GM23248 (cell line): ENCODE measurements at regions not wholly inside any gene's neighbourhood (a gene's known extent, or its start where the extent isn't known, plus 50 kb on each side); places are given as distances from the start of the nearest gene placed in this dataset.

Experiments used
- EZH2 ChIP-seq: fragments of 200-600 bp; sonication (generic); IDR thresholded peaks from 2 replicates; pipeline ENCODE4 v1.6.1; 2018; ENCODE audit warnings: antibody characterized with exemption, mild to moderate bottlenecking; ENCODE audit not compliant: insufficient read depth, poor library complexity, severe bottlenecking
- EZH2phosphoT487 ChIP-seq: fragments of 200-600 bp; sonication (generic); IDR thresholded peaks from 2 replicates; pipeline ENCODE4 v1.6.1; 2018; ENCODE audit warnings: antibody characterized with exemption, moderate library complexity, mild to moderate bottlenecking, low read depth; ENCODE audit not compliant: insufficient read depth

DNA sequence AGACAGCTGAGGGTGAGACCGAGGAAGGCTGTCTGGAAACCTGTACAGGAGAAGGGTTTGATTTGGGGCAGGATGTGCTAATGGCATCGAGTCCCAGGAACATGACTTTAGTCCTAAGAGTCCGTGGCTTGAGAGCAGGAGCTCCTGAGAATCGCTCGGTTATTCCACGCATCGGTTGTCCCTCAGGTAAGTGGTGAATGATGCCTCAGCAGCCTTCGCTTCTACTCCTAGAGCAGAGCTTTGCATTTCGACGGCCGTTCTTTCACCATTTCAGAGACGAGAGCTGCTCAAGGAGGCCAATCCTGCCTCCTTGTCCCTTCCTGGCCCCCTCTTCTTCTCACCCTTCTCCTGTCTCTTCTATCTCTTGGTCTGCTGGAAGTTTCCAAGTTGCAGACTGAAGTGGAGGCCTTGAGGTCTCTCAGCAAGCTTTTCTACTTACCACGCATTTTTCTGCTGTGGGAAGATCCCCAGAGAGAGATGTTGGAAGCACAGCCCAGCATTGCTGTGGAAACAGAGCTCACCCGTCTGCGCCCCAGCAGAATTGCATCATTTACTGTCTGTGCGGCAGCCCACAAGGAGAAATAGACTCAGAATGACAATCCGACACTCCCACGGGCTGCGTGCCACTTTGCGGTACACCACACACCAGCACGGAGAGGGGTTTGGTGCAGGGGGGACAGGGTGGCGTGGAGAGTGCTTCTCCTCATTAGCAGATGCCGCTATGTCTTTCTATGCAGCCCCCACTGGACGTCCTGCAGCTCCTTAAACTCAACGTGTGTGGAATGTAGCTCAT lies 270.7 kb upstream of the C1orf174 start:
- TF ChIP-seq EZH2, result no peak
- TF ChIP-seq EZH2phosphoT487, result no peak
